ENCODE measurements at regions not wholly inside any gene's neighbourhood (a gene's known extent, or its start where the extent isn't known, plus 50 kb on each side); places are given as distances from the start of the nearest gene placed in this dataset.

GRCh38 chr17:71656964-71657858 is 463.6 kb upstream of the SOX9 start:
- no peak for FAIRE-seq
- H3K4me3 ChIP-seq (ENCODE audit: control insufficient read depth in 2 of 3, extremely low read depth in 1 of 3, insufficient read depth in 2 of 3, low read depth in 1 of 3, low read length in 3 of 3): no peak overlapping the region
- dilution Hi-C loops (cut with MboI; ENCODE audit: extremely low pct_ligation_motif_present, low sequenced_read_pairs): no loop called here

GRCh38 chr17:71658996-71659395 is 461.8 kb upstream of the SOX9 start:
- no peak for DNase-seq (ENCODE audit: low read depth, low spot score)
- no peaks in the 10 kb centered on the region for H3K9me1 ChIP-seq (ENCODE audit: control insufficient read depth, extremely low read depth, insufficient read depth, low read length)
- no peaks in the 10 kb centered on the region for H3K9me3 ChIP-seq (ENCODE audit: control insufficient read depth, low read depth, low read length)
- H4K20me1 ChIP-seq (ENCODE audit: control insufficient read depth, extremely low read depth, insufficient read depth, low read length): no peaks in the 10 kb centered on the region
- H3K36me3 ChIP-seq (ENCODE audit: control insufficient read depth in 2 of 2, extremely low read depth in 1 of 2, insufficient read depth in 2 of 2, low read length in 2 of 2): no peaks in the 10 kb centered on the region
- no peak overlapping the region for H2AFZ ChIP-seq (ENCODE audit: control insufficient read depth, low read length)
- H3K27me3 ChIP-seq (ENCODE audit: control insufficient read depth, extremely low read depth, insufficient read depth, low read length): no peaks in the 10 kb centered on the region
- no peak for TF ChIP-seq EZH2 (IDR thresholded peaks at IDR 0.05; ENCODE audit: low read length)
- no peak for TF ChIP-seq CTCF (optimal IDR thresholded peaks at IDR 0.05 in 1 of 3, IDR thresholded peaks at IDR 0.05 in 1 of 3, conservative IDR thresholded peaks at IDR 0.05 in 1 of 3; ENCODE audit: extremely low read depth in 1 of 3, insufficient read depth in 2 of 3, low read length in 3 of 3)
- no peaks in the 10 kb centered on the region for H3K79me2 ChIP-seq (ENCODE audit: control insufficient read depth, insufficient read depth, low read length)
- no peak overlapping the region for H3K27ac ChIP-seq (ENCODE audit: control insufficient read depth, insufficient read depth, low read length)
- dilution Hi-C loops (cut with MboI; ENCODE audit: extremely low pct_ligation_motif_present, low sequenced_read_pairs): no loop called here
- H3K4me3 ChIP-seq (ENCODE audit: control insufficient read depth in 2 of 3, extremely low read depth in 1 of 3, insufficient read depth in 2 of 3, low read depth in 1 of 3, low read length in 3 of 3): no peak overlapping the region
- H3K4me1 ChIP-seq (ENCODE audit: control insufficient read depth, extremely low read depth, insufficient read depth, low read length): no peaks in the 10 kb centered on the region
- FAIRE-seq: no peak
- no peak overlapping the region for H3K9ac ChIP-seq (ENCODE audit: control insufficient read depth, extremely low read depth, insufficient read depth, low read length)
- no peak overlapping the region for H3K4me2 ChIP-seq (ENCODE audit: control insufficient read depth, extremely low read depth, insufficient read depth, low read depth, low read length)

More at GRCh38 chr17:71656964-71657858, 463.6 kb upstream of the SOX9 start:
- Histone ChIP-seq H3K36me3 (ENCODE audit: control insufficient read depth in 2 of 2, extremely low read depth in 1 of 2, insufficient read depth in 2 of 2, low read length in 2 of 2) (no peaks in the 10 kb centered on the region), H2AFZ (ENCODE audit: control insufficient read depth, low read length) (no peak overlapping the region), H3K4me2 (ENCODE audit: control insufficient read depth, extremely low read depth, insufficient read depth, low read depth, low read length) (no peak overlapping the region), H3K9me3 (ENCODE audit: control insufficient read depth, low read depth, low read length) (no peaks in the 10 kb centered on the region), H3K27ac (ENCODE audit: control insufficient read depth, insufficient read depth, low read length) (no peak overlapping the region), H3K4me1 (ENCODE audit: control insufficient read depth, extremely low read depth, insufficient read depth, low read length) (no peaks in the 10 kb centered on the region), H3K9ac (ENCODE audit: control insufficient read depth, extremely low read depth, insufficient read depth, low read length) (no peak overlapping the region), H4K20me1 (ENCODE audit: control insufficient read depth, extremely low read depth, insufficient read depth, low read length) (no peaks in the 10 kb centered on the region), H3K27me3 (ENCODE audit: control insufficient read depth, extremely low read depth, insufficient read depth, low read length) (no peaks in the 10 kb centered on the region), H3K79me2 (ENCODE audit: control insufficient read depth, insufficient read depth, low read length) (no peaks in the 10 kb centered on the region), H3K9me1 (ENCODE audit: control insufficient read depth, extremely low read depth, insufficient read depth, low read length) (no peaks in the 10 kb centered on the region)
- no peak for TF ChIP-seq EZH2 (IDR thresholded peaks at IDR 0.05; ENCODE audit: low read length)
- no peak for TF ChIP-seq CTCF (optimal IDR thresholded peaks at IDR 0.05 in 1 of 3, IDR thresholded peaks at IDR 0.05 in 1 of 3, conservative IDR thresholded peaks at IDR 0.05 in 1 of 3; ENCODE audit: extremely low read depth in 1 of 3, insufficient read depth in 2 of 3, low read length in 3 of 3)
- no peak for DNase-seq (ENCODE audit: low read depth, low spot score)

All from keratinocyte (primary cell).